NCI-H69 (cell line): ENCODE measurements at regions not wholly inside any gene's neighbourhood (a gene's known extent, or its start where the extent isn't known, plus 50 kb on each side); places are given as distances from the start of the nearest gene placed in this dataset.
A peak's percentile ranks its signal among the peaks of the same experiment; 100 is the strongest.

Experiments used
- DNase-seq: peaks from one replicate; lab custom pipeline; 2025; lab: John Stamatoyannopoulos, UW

- peak; percentile 96 for DNase-seq
Observed at GRCh38 chr11:127071606-127072005, 71.0 kb upstream of the KIRREL3 start.

GRCh38 chr11:127070808-127071207, 70.2 kb upstream of the KIRREL3 start:
- DNase-seq: peak; percentile 44

GRCh38 chr11:127066401-127067090, 66.0 kb upstream of the KIRREL3 start:
- peak; percentile 97 for DNase-seq

GRCh38 chr11:127063241-127063640, 62.7 kb upstream of the KIRREL3 start:
- DNase-seq: no peak

GRCh38 chr11:127061947-127062346, 61.4 kb upstream of the KIRREL3 start:
- peak; percentile 82 for DNase-seq

- no peak for DNase-seq
Observed at GRCh38 chr11:127059750-127060149, 59.2 kb upstream of the KIRREL3 start.

GRCh38 chr11:127059286-127059685, 58.7 kb upstream of the KIRREL3 start:
- DNase-seq: no peak

- DNase-seq: peak; percentile 56
Observed at GRCh38 chr11:127058524-127058923, 58.0 kb upstream of the KIRREL3 start.

- DNase-seq: peak; percentile 90
Observed at GRCh38 chr11:127057126-127057525, 56.6 kb upstream of the KIRREL3 start.

GRCh38 chr11:127056338-127056971, 55.9 kb upstream of the KIRREL3 start:
- DNase-seq: peak; percentile 61

GRCh38 chr11:127055236-127055635, 54.7 kb upstream of the KIRREL3 start:
- DNase-seq: no peak

- no peak for DNase-seq
Observed at GRCh38 chr11:127054153-127054552, 53.6 kb upstream of the KIRREL3 start.

GRCh38 chr11:127052404-127052803, 51.8 kb upstream of the KIRREL3 start:
- peak; percentile 75 for DNase-seq
